Liver (tissue), 8 donors: ENCODE measurements at regions not wholly inside any gene's neighbourhood (a gene's known extent, or its start where the extent isn't known, plus 50 kb on each side); places are given as distances from the start of the nearest gene placed in this dataset.

Experiments used
- DNase-seq: peaks from one replicate; pipeline ENCODE4 v3.0.0-alpha.2; 2017; ENCODE audit warnings: low spot score
- H3K27ac ChIP-seq, 2 donors: one replicate each; pipeline ENCODE4 v1.7.0; 2013; ENCODE audit warnings: inconsistent platforms in 2 of 2, low read length in 2 of 2, control low read depth in 1 of 2, low read depth in 1 of 2, mild to moderate bottlenecking in 1 of 2
- H3K27me3 ChIP-seq, 4 donors: one replicate each; pipeline versions ENCODE4 v1.6.1 to v1.7.0; 2013; ENCODE audit warnings: low read length in 3 of 4, inconsistent platforms in 1 of 4, mild to moderate bottlenecking in 1 of 4, moderate library complexity in 1 of 4; ENCODE audit not compliant: control insufficient read depth in 4 of 4, insufficient read depth in 4 of 4
- H3K36me3 ChIP-seq, 4 donors: one replicate each; pipeline versions ENCODE4 v1.6.1 to v1.7.0; 2013; ENCODE audit warnings: low read length in 3 of 4, mild to moderate bottlenecking in 3 of 4, low read depth in 1 of 4, moderate library complexity in 1 of 4; ENCODE audit not compliant: control insufficient read depth in 4 of 4, insufficient read depth in 3 of 4
- H3K4me1 ChIP-seq, 4 donors: one replicate each; pipeline versions ENCODE4 v1.6.1 to v1.7.0; 2013; ENCODE audit warnings: low read length in 3 of 4, mild to moderate bottlenecking in 3 of 4, moderate library complexity in 1 of 4; ENCODE audit not compliant: control insufficient read depth in 4 of 4, insufficient read depth in 4 of 4
- H3K4me3 ChIP-seq, 3 donors: one replicate each; pipeline versions ENCODE4 v1.6.1 to v1.7.0; 2013; ENCODE audit warnings: low read length in 3 of 3, control low read depth in 1 of 3, low read depth in 1 of 3, mild to moderate bottlenecking in 1 of 3
- H3K9ac ChIP-seq, 2 donors: one replicate each; pipeline ENCODE4 v1.7.0; 2013; ENCODE audit warnings: low read length in 2 of 2, mild to moderate bottlenecking in 2 of 2, moderate library complexity in 2 of 2, control low read depth in 1 of 2, low read depth in 1 of 2
- H3K9me3 ChIP-seq, 4 donors: one replicate each; pipeline versions ENCODE4 v1.6.1 to v1.7.0; 2013; ENCODE audit warnings: low read length in 3 of 4; ENCODE audit not compliant: control insufficient read depth in 4 of 4
- CTCF ChIP-seq: fragments of 150-350 bp; IDR thresholded peaks from 2 replicates; pipeline ENCODE4 v1.5.1; 2017; ENCODE audit warnings: improper control_type of control experiment, low read depth, low read length; ENCODE audit not compliant: missing input control
- EGR1 ChIP-seq, 2 donors: IDR thresholded peaks; 2 replicates each; pipeline ENCODE4 v1.6.1; 2016 to 2018; ENCODE audit warnings: antibody characterized with exemption in 2 of 2, low read depth in 2 of 2
- FOXA1 ChIP-seq: IDR thresholded peaks from 2 replicates; pipeline ENCODE4 v1.6.1; 2016; ENCODE audit warnings: antibody characterized with exemption
- FOXA2 ChIP-seq: IDR thresholded peaks from 2 replicates; pipeline ENCODE4 v1.6.1; 2016; ENCODE audit warnings: antibody characterized with exemption
- GABPA ChIP-seq, 2 donors: IDR thresholded peaks in 1 of 2; conservative IDR thresholded peaks in 1 of 2; 2 replicates each; pipeline ENCODE4 v1.6.1; 2016; ENCODE audit warnings: antibody characterized with exemption in 2 of 2, mild to moderate bottlenecking in 1 of 2, moderate library complexity in 1 of 2
- HNF4A ChIP-seq, 2 donors: conservative IDR thresholded peaks; 2 replicates each; pipeline ENCODE4 v1.6.1; 2016; ENCODE audit warnings: antibody characterized with exemption in 2 of 2, mild to moderate bottlenecking in 2 of 2
- HNF4G ChIP-seq: IDR thresholded peaks from 2 replicates; pipeline ENCODE4 v1.6.1; 2016; ENCODE audit warnings: antibody characterized with exemption
- JUND ChIP-seq, 2 donors: IDR thresholded peaks; 2 replicates each; pipeline ENCODE4 v1.6.1; 2016; ENCODE audit warnings: antibody characterized with exemption in 2 of 2
- MAX ChIP-seq: IDR thresholded peaks from 2 replicates; pipeline ENCODE4 v1.6.1; 2016; ENCODE audit warnings: antibody characterized with exemption
- NR2F2 ChIP-seq: IDR thresholded peaks from 2 replicates; pipeline ENCODE4 v1.6.1; 2016; ENCODE audit warnings: antibody characterized with exemption
- RAD21 ChIP-seq, 2 donors: IDR thresholded peaks; 2 replicates each; pipeline ENCODE4 v1.6.1; 2016; ENCODE audit warnings: antibody characterized with exemption in 2 of 2, mild to moderate bottlenecking in 2 of 2
- RXRA ChIP-seq, 2 donors: IDR thresholded peaks; 2 replicates each; pipeline ENCODE4 v1.6.1; 2017 to 2018; ENCODE audit warnings: antibody characterized with exemption in 2 of 2, mild to moderate bottlenecking in 1 of 2
- SP1 ChIP-seq: IDR thresholded peaks from 2 replicates; pipeline ENCODE4 v1.6.1; 2018; ENCODE audit warnings: antibody characterized with exemption, mild to moderate bottlenecking
- TAF1 ChIP-seq: conservative IDR thresholded peaks from 2 replicates; pipeline ENCODE4 v1.6.1; 2016; ENCODE audit warnings: antibody characterized with exemption, mild to moderate bottlenecking
- YY1 ChIP-seq: IDR thresholded peaks from 2 replicates; pipeline ENCODE4 v1.6.1; 2016; ENCODE audit warnings: antibody characterized with exemption, mild to moderate bottlenecking
- ZBTB33 ChIP-seq: IDR thresholded peaks from 2 replicates; pipeline ENCODE4 v1.6.1; 2016; ENCODE audit warnings: antibody characterized with exemption
- WGBS: extraction: QIAGEN DNeasy Blood & Tissue Kit; methylation state at CpG from one replicate; pipeline ENCODE4 v1.1.7; 2013; 5-methylcytosine and 5-hydroxymethylcytosine counted together
- TF ChIP-seq, protein P1 (sequence below): IDR thresholded peaks from 2 replicates; pipeline ENCODE4 v1.6.1; 2016; ENCODE audit warnings: antibody characterized with exemption, mild to moderate bottlenecking
- TF ChIP-seq, protein P2 (sequence below): IDR thresholded peaks from 2 replicates; pipeline ENCODE4 v1.6.1; 2016; ENCODE audit warnings: antibody characterized with exemption
- donor health status: healthy.
- donor health status: healthy.
- donor health status: healthy.
- donor health status: healthy.
- donor health status: healthy.

DNA sequence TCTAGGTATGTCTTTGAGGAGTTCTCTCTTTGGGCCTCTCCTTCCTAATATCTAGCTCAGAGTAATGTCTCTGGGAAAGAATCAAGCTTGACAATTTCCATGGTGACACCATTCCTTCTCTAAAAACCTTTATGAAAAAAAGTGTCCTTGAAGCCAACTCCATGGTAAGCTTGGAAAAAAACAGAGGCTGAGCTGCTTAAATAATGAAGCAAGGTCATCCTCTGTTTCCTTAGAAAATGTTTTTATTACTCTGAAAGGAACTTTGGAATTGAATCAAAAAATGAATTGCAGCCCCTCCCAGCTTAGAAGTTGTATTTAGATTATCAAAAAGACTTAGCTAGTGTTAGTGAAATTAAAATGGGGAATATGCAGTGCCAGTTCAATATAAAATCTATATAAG, 166.1 kb upstream of the KITLG start:
- Histone ChIP-seq H3K4me1 (peaks cover 2 to 15% (median 10%) of the 10 kb centered on the region in 4 donors), H3K9me3 (no peaks in the 10 kb centered on the region), H3K4me3 (no peak overlapping the region), H3K36me3 (no peaks in the 10 kb centered on the region), H3K9ac (no peak overlapping the region), H3K27me3 (no peaks in the 10 kb centered on the region), H3K27ac (no peak overlapping the region)
- DNase-seq, result no peak
- TF ChIP-seq CTCF (no peak), NR2F2 (no peak), FOXA1 (no peak), TAF1 (no peak), ZBTB33 (no peak)

- TF ChIP-seq, protein P1, sequence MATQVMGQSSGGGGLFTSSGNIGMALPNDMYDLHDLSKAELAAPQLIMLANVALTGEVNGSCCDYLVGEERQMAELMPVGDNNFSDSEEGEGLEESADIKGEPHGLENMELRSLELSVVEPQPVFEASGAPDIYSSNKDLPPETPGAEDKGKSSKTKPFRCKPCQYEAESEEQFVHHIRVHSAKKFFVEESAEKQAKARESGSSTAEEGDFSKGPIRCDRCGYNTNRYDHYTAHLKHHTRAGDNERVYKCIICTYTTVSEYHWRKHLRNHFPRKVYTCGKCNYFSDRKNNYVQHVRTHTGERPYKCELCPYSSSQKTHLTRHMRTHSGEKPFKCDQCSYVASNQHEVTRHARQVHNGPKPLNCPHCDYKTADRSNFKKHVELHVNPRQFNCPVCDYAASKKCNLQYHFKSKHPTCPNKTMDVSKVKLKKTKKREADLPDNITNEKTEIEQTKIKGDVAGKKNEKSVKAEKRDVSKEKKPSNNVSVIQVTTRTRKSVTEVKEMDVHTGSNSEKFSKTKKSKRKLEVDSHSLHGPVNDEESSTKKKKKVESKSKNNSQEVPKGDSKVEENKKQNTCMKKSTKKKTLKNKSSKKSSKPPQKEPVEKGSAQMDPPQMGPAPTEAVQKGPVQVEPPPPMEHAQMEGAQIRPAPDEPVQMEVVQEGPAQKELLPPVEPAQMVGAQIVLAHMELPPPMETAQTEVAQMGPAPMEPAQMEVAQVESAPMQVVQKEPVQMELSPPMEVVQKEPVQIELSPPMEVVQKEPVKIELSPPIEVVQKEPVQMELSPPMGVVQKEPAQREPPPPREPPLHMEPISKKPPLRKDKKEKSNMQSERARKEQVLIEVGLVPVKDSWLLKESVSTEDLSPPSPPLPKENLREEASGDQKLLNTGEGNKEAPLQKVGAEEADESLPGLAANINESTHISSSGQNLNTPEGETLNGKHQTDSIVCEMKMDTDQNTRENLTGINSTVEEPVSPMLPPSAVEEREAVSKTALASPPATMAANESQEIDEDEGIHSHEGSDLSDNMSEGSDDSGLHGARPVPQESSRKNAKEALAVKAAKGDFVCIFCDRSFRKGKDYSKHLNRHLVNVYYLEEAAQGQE, result no peak
- TF ChIP-seq NR2F2, result no peak
- no peak for TF ChIP-seq SP1
- no peak for TF ChIP-seq CTCF
- no peak for TF ChIP-seq RAD21 (IDR thresholded peaks at IDR 0.05)
- no peak for TF ChIP-seq JUND (IDR thresholded peaks at IDR 0.05)
- TF ChIP-seq HNF4A (conservative IDR thresholded peaks at IDR 0.05), result no peak
- TF ChIP-seq, protein P2, sequence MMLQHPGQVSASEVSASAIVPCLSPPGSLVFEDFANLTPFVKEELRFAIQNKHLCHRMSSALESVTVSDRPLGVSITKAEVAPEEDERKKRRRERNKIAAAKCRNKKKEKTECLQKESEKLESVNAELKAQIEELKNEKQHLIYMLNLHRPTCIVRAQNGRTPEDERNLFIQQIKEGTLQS, result no peak
- TF ChIP-seq EGR1 (IDR thresholded peaks at IDR 0.05; ENCODE audit: low read depth in 2 of 2), result no peak
- no peak for TF ChIP-seq FOXA2
- TF ChIP-seq MAX, result no peak
- no peak for TF ChIP-seq TAF1
- TF ChIP-seq GABPA (IDR thresholded peaks at IDR 0.05 in 1 of 2, conservative IDR thresholded peaks at IDR 0.05 in 1 of 2), result no peak
- TF ChIP-seq HNF4G, result no peak
- no peak for TF ChIP-seq YY1
- no peak for TF ChIP-seq RXRA (IDR thresholded peaks at IDR 0.05)
- no peak for TF ChIP-seq FOXA1
- TF ChIP-seq ZBTB33, result no peak
- Histone ChIP-seq H3K4me3 (no peak overlapping the region), H3K4me1 (peaks cover 2 to 15% (median 10%) of the 10 kb centered on the region in 4 donors), H3K27me3 (no peaks in the 10 kb centered on the region), H3K36me3 (no peaks in the 10 kb centered on the region), H3K9me3 (no peaks in the 10 kb centered on the region), H3K27ac (no peak overlapping the region), H3K9ac (no peak overlapping the region)
- 83% methylated on average over 12 of the region's 12 CpGs for WGBS
- DNase-seq, result no peak
These were observed 163.8 kb upstream of the KITLG start for GRCh38 chr12:88743946-88744685.
